H1 (cell line): ENCODE measurements at regions not wholly inside any gene's neighbourhood (a gene's known extent, or its start where the extent isn't known, plus 50 kb on each side); places are given as distances from the start of the nearest gene placed in this dataset.

Experiments used
- CTCF ChIA-PET: fragments of 300-600 bp; sonication (Branson Sonifier 250); formaldehyde crosslinking; loops from one replicate; lab custom pipeline; 2021; ENCODE audit not compliant: partially characterized antibody; lab: Charles Lee
- POLR2A ChIA-PET: fragments of 300-600 bp; sonication (Branson Sonifier 250); formaldehyde crosslinking; loops from one replicate; lab custom pipeline; 2021; ENCODE audit warnings: inconsistent platforms; ENCODE audit not compliant: partially characterized antibody; lab: Charles Lee
- DNase-seq, 2 experiments: peaks; one replicate each; pipeline versions ENCODE4 v3.0.0 to v3.0.0-alpha.2; 2010 to 2022; ENCODE audit warnings: low spot score in 2 of 2, low read depth in 1 of 2, mixed read lengths in 1 of 2
- FAIRE-seq: peaks from 2 replicates; lab custom pipeline; 2011; peaks lifted over from hg19 to GRCh38; lab: Jason Lieb, UNC
- H2AFZ ChIP-seq: 2 replicates; pipeline ENCODE4 v1.8.1; 2012; ENCODE audit warnings: low read length, inconsistent platforms
- H2AK5ac ChIP-seq: 2 replicates; pipeline ENCODE4 v1.6.1; 2013; ENCODE audit warnings: low read depth, low read length
- H2BK120ac ChIP-seq: replicated peaks from 2 replicates; pipeline ENCODE3; 2013; ENCODE audit warnings: low read depth, low read length, inconsistent platforms
- H2BK12ac ChIP-seq: 2 replicates; pipeline ENCODE4 v1.6.1; 2013; ENCODE audit warnings: low read depth, low read length
- H2BK15ac ChIP-seq: 2 replicates; pipeline ENCODE4 v1.6.1; 2013; ENCODE audit warnings: low read length
- H2BK20ac ChIP-seq: 2 replicates; pipeline ENCODE4 v1.6.1; 2013; ENCODE audit warnings: low read length
- H2BK5ac ChIP-seq: 2 replicates; pipeline ENCODE4 v1.6.1; 2013; ENCODE audit warnings: low read depth, low read length
- H3K14ac ChIP-seq: 2 replicates; pipeline ENCODE4 v1.6.1; 2013; ENCODE audit warnings: inconsistent platforms; ENCODE audit not compliant: insufficient read length
- H3K18ac ChIP-seq: 2 replicates; pipeline ENCODE4 v1.6.1; 2013; ENCODE audit warnings: low read length; ENCODE audit errors: extremely low read depth
- H3K23ac ChIP-seq: 2 replicates; pipeline ENCODE4 v1.6.1; 2013; ENCODE audit warnings: inconsistent platforms; ENCODE audit not compliant: insufficient read length
- H3K23me2 ChIP-seq: 2 replicates; pipeline ENCODE4 v1.6.1; 2013; ENCODE audit warnings: low read depth, low read length
- H3K27ac ChIP-seq: 2 replicates; pipeline ENCODE4 v1.6.1; 2011; ENCODE audit warnings: low read depth, low read length, inconsistent platforms
- H3K27me3 ChIP-seq, 4 experiments: replicated peaks in 1 of 4; 1 replicate in 1 of 4; 2 replicates in 3 of 4; pipeline versions ENCODE4 v1.6.1 to v1.8.1; 2011 to 2013; ENCODE audit warnings: low read length in 3 of 4, mild to moderate bottlenecking in 3 of 4, inconsistent platforms in 2 of 4, mixed read lengths in 2 of 4, moderate library complexity in 1 of 4; ENCODE audit not compliant: control insufficient read depth in 3 of 4, insufficient read depth in 3 of 4; ENCODE audit errors: extremely low read depth in 1 of 4
- H3K36me3 ChIP-seq, 4 experiments: 2 replicates each; pipeline versions ENCODE4 v1.6.1 to v1.8.1; 2011 to 2013; ENCODE audit warnings: mild to moderate bottlenecking in 4 of 4, low read length in 3 of 4, moderate library complexity in 2 of 4, control low read depth in 1 of 4, inconsistent platforms in 1 of 4; ENCODE audit not compliant: insufficient read depth in 4 of 4, control insufficient read depth in 2 of 4
- H3K4ac ChIP-seq: replicated peaks from 2 replicates; pipeline ENCODE3; 2013; ENCODE audit warnings: low read length, low read depth, mixed read lengths, inconsistent platforms; ENCODE audit not compliant: insufficient read length
- H3K4me1 ChIP-seq, 4 experiments: replicated peaks in 1 of 4; 1 replicate in 1 of 4; 2 replicates in 3 of 4; pipeline versions ENCODE4 v1.6.1 to v1.8.1; 2011 to 2013; ENCODE audit warnings: low read length in 3 of 4, inconsistent platforms in 2 of 4, mixed read lengths in 1 of 4; ENCODE audit not compliant: insufficient read depth in 4 of 4, control insufficient read depth in 3 of 4
- H3K4me2 ChIP-seq, 2 experiments: 2 replicates each; pipeline versions ENCODE4 v1.6.1 to v1.8.1; 2011 to 2013; ENCODE audit warnings: low read depth in 2 of 2, low read length in 2 of 2, control low read depth in 1 of 2, inconsistent platforms in 1 of 2, mild to moderate bottlenecking in 1 of 2; ENCODE audit not compliant: insufficient read depth in 1 of 2
- H3K4me3 ChIP-seq, 4 experiments: fragments of 200-600, 300-600 bp in 1 of 4; sonication (generic), shearing (Covaris generic), sonication (Bioruptor Twin) in 1 of 4; 2 replicates each; pipeline versions ENCODE4 v1.5.1 to v1.8.1; 2011 to 2016; ENCODE audit warnings: low read length in 4 of 4, low read depth in 3 of 4, control low read depth in 2 of 4, inconsistent platforms in 2 of 4, mild to moderate bottlenecking in 2 of 4, mixed read lengths in 1 of 4, moderate library complexity in 1 of 4; ENCODE audit not compliant: insufficient read depth in 2 of 4; ENCODE audit errors: extremely low read depth in 1 of 4
- H3K56ac ChIP-seq: replicated peaks from 2 replicates; pipeline ENCODE3; 2013; ENCODE audit warnings: low read depth, mild to moderate bottlenecking, mixed read lengths, low read length, inconsistent platforms; ENCODE audit not compliant: insufficient read length
- H3K79me1 ChIP-seq: 2 replicates; pipeline ENCODE4 v1.6.1; 2013; ENCODE audit warnings: low read depth, low read length, control low read depth
- H3K79me2 ChIP-seq, 2 experiments: 2 replicates each; pipeline versions ENCODE4 v1.6.1 to v1.8.1; 2012 to 2013; ENCODE audit warnings: low read length in 2 of 2, mild to moderate bottlenecking in 2 of 2, inconsistent platforms in 1 of 2; ENCODE audit not compliant: insufficient read depth in 2 of 2, control insufficient read depth in 1 of 2
- H3K9ac ChIP-seq, 4 experiments: replicated peaks in 1 of 4; 1 replicate in 1 of 4; 2 replicates in 3 of 4; pipeline versions ENCODE4 v1.6.1 to v1.8.1; 2011 to 2013; ENCODE audit warnings: low read depth in 3 of 4, low read length in 3 of 4, control low read depth in 2 of 4, mild to moderate bottlenecking in 2 of 4, moderate library complexity in 2 of 4, inconsistent platforms in 1 of 4; ENCODE audit errors: extremely low read depth in 1 of 4
- H3K9me3 ChIP-seq, 2 experiments: 2 replicates each; pipeline versions ENCODE4 v1.6.1 to v1.8.1; 2012 to 2013; ENCODE audit warnings: mild to moderate bottlenecking in 2 of 2, moderate library complexity in 2 of 2, control low read depth in 1 of 2, inconsistent platforms in 1 of 2, low read depth in 1 of 2, low read length in 1 of 2, mixed read lengths in 1 of 2; ENCODE audit not compliant: insufficient read depth in 2 of 2
- H4K20me1 ChIP-seq, 2 experiments: replicated peaks in 1 of 2; 2 replicates each; pipeline versions ENCODE3 to v1.8.1; 2011 to 2013; ENCODE audit warnings: inconsistent platforms in 2 of 2, low read length in 2 of 2, mild to moderate bottlenecking in 1 of 2; ENCODE audit not compliant: insufficient read depth in 2 of 2, control insufficient read depth in 1 of 2
- H4K5ac ChIP-seq: 2 replicates; pipeline ENCODE4 v1.6.1; 2013; ENCODE audit warnings: low read length, low read depth, mixed read lengths, inconsistent platforms; ENCODE audit not compliant: insufficient read length
- H4K8ac ChIP-seq: 2 replicates; pipeline ENCODE4 v1.8.0; 2013; ENCODE audit warnings: mild to moderate bottlenecking, moderate library complexity, low read length, inconsistent platforms; ENCODE audit not compliant: insufficient read depth; ENCODE audit errors: extremely low read depth
- H4K91ac ChIP-seq: replicated peaks from 2 replicates; pipeline ENCODE3; 2013; ENCODE audit warnings: low read length, mixed read lengths, inconsistent platforms; ENCODE audit not compliant: insufficient read length
- MAX ChIP-seq: IDR thresholded peaks from 2 replicates; pipeline ENCODE4 v1.6.1; 2012; ENCODE audit warnings: inconsistent platforms
- SIX5 ChIP-seq: IDR thresholded peaks from 2 replicates; pipeline ENCODE4 v1.6.1; 2011; ENCODE audit warnings: mild to moderate bottlenecking, low read depth, low read length
- TAF1 ChIP-seq: IDR thresholded peaks from 2 replicates; pipeline ENCODE4 v1.6.1; 2011; ENCODE audit warnings: mild to moderate bottlenecking, low read depth, low read length
- TCF12 ChIP-seq: IDR thresholded peaks from 2 replicates; pipeline ENCODE4 v1.6.1; 2011; ENCODE audit warnings: low read depth, mild to moderate bottlenecking, low read length
- WGBS, 2 experiments: shearing (Covaris generic) in 1 of 2; methylation state at CpG; one replicate each; pipeline versions ENCODE4 v1.1.6 to v1.1.7; 2013 to 2015; ENCODE audit warnings: low lambda C conversion rate in 2 of 2, mixed read lengths in 2 of 2, inconsistent platforms in 1 of 2, low coverage in 1 of 2, missing lambda C conversion rate in 1 of 2; ENCODE audit not compliant: insufficient replicate concordance in 2 of 2, insufficient coverage in 1 of 2, insufficient read length in 1 of 2; ENCODE audit errors: extremely low coverage in 1 of 2, missing lambda C conversion rate in 1 of 2; 5-methylcytosine and 5-hydroxymethylcytosine counted together

GRCh38 chr20:10131732-10132345 lies 86.8 kb upstream of the SNAP25 start:
- no peaks in the 10 kb centered on the region for H3K36me3 ChIP-seq
- H2BK5ac ChIP-seq = 0 out of 2 replicates have a peak overlapping the region, but pooled peaks have one; percentile 12
- no peaks in the 10 kb centered on the region for H4K20me1 ChIP-seq
- DNase-seq = peak; percentile 5 to 54
- H3K23me2 ChIP-seq = no peaks in the 10 kb centered on the region
- H3K9me3 ChIP-seq = no peaks in the 10 kb centered on the region
- H4K91ac ChIP-seq = no peak overlapping the region
- H3K23ac ChIP-seq = no peak overlapping the region
- POLR2A ChIA-PET = no interaction called here
- H3K79me2 ChIP-seq = no peaks in the 10 kb centered on the region
- no peak overlapping the region for H3K56ac ChIP-seq
- H2BK120ac ChIP-seq = no peak overlapping the region
- 68% methylated on average over 8 of the region's 8 CpGs; no CpG with 5 or more reads in 1 of the 2 experiments for WGBS, 2 experiments
- no peaks in the 10 kb centered on the region for H3K79me1 ChIP-seq
- H2BK12ac ChIP-seq = peak overlapping the region; percentile 44; the same call in 1 of the 2 replicates
- H3K4me1 ChIP-seq = peaks cover 0 to 12% (median 9%) of the 10 kb centered on the region in 4 experiments; a peak in 6 of 7 replicates
- H3K4me2 ChIP-seq = peak overlapping the region; percentile 10 to 39; a peak in 2 of 4 replicates
- H3K9ac ChIP-seq = no peak overlapping the region
- no peak overlapping the region for H3K4ac ChIP-seq
- 0 out of 2 replicates have a peak overlapping the region, but pooled peaks have one; percentile 10 for H3K18ac ChIP-seq
- H3K27ac ChIP-seq = no peak overlapping the region
- TF ChIP-seq MAX (no peak), SIX5 (peak; percentile 30), TCF12 (0 out of 2 replicates have a peak, but pooled peaks have one; percentile 35), TAF1 (no peak)
- TF ChIP-seq, all 59 proteins: peak for 2
- Histone ChIP-seq H3K14ac (no peak overlapping the region), H4K5ac (no peak overlapping the region), H2BK15ac (peak overlapping the region; percentile 83; the same call in 1 of the 2 replicates), H4K8ac (peak overlapping the region; percentile 82), H2AK5ac (no peak overlapping the region), H3K4me3 (no peak overlapping the region), H2AFZ (peak overlapping the region; percentile 82), H3K27me3 (no peaks in the 10 kb centered on the region), H2BK20ac (no peak overlapping the region)
- CTCF ChIA-PET = interaction anchor here (0.9 to 2.0 kb wide), 6 partner anchors 9 to 248 kb away, joined by 3 to 7 read pairs (median 4); no protein-coding TSS in a partner anchor
- no peak for FAIRE-seq
